Omental fat pad (tissue), 3 donors: ENCODE measurements at regions not wholly inside any gene's neighbourhood (a gene's known extent, or its start where the extent isn't known, plus 50 kb on each side); places are given as distances from the start of the nearest gene placed in this dataset.

Experiments
- ATAC-seq: fragments of 150-250 bp; one replicate; pipeline ENCODE4 v1.9.1; 2016; ENCODE audit warnings: mild to moderate bottlenecking, moderate library complexity; ENCODE audit not compliant: low FRiP score
- DNase-seq: peaks from one replicate; pipeline ENCODE4 v3.0.0-alpha.2; 2019; ENCODE audit warnings: low spot score
- CTCF ChIP-seq, 3 donors: fragments of 450-650 bp; IDR thresholded peaks; one replicate each; pipeline ENCODE4 v1.5.1; 2016 to 2017; ENCODE audit warnings: antibody characterized with exemption in 3 of 3, mild to moderate bottlenecking in 3 of 3, moderate library complexity in 2 of 3

- ATAC-seq: no peak
- DNase-seq: no peak
- no peak for TF ChIP-seq CTCF (IDR thresholded peaks at IDR 0.05)
These were observed 721.0 kb downstream of the OTOL1 start for GRCh38 chr3:162217647-162218046.

DNA sequence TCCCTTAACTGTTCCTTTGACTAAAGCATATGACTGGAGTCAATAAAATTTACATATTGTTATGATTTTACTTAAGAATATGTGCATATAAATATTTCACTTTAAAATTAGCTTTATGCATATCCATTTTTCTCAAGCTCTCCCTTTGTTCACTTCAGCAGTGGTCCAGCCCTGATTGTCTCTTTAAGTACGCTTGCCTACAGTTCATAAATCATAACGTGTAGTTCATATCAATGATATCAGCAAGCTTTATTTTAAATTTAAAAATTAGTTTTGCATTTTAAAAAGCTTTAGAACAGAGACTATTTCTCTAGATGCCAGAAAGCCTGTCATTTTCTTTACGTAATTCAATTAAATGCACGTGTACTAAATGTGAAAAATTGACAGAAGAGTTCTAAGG is 721.9 kb downstream of the OTOL1 start:
- ATAC-seq (no peak), DNase-seq (no peak)
- TF ChIP-seq CTCF (IDR thresholded peaks at IDR 0.05): no peak

DNA sequence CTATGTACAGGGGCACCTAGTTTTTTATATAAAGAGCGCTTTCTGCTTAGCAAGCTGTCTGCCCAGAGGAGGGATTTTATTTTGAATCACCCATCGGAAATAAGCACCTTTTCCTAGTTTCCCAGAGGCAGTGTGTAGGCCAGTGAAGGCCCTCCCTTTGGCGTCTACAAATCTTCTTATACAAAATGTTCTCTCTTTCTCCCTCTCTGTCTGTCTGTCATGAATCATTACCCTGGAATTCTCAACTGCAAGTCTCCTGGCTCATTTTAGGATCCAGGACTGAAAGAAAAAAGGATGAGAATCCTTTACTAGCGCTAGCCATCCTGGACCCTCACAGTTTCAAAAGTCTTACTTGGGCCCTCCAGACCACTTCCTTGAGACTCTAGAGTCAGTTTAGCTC is 728.1 kb downstream of the OTOL1 start:
- TF ChIP-seq CTCF (IDR thresholded peaks at IDR 0.05): no peak
- DNase-seq (no peak), ATAC-seq (peak; percentile 48)

GRCh38 chr3:162236949-162237348 is 740.3 kb downstream of the OTOL1 start:
- DNase-seq: no peak
- ATAC-seq: no peak
- no peak for TF ChIP-seq CTCF (IDR thresholded peaks at IDR 0.05)

- no peak for ATAC-seq
- no peak for TF ChIP-seq CTCF (IDR thresholded peaks at IDR 0.05)
- no peak for DNase-seq
These were observed 754.2 kb downstream of the OTOL1 start for GRCh38 chr3:162250782-162251181.

DNA sequence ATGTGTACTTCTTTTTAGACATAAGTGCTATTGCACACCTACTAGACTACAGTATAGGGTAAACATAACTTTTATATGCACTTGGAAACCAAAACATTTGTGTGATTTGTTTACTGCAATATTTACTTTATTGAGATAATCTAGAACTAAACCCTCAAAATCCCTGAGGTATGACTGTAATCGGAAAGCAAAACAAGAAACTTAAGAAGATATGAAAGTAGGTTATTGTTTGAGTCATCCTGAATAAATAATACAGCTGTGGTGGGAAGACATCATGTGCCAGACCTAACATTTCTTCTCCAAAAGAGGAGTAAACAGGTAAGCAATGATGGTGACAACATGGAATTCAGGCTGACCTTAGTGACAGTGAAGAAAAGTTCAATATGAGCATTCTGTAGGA is 765.5 kb downstream of the OTOL1 start:
- no peak for TF ChIP-seq CTCF (IDR thresholded peaks at IDR 0.05)
- no peak for ATAC-seq
- no peak for DNase-seq

GRCh38 chr3:162263596-162263995 is 767.0 kb downstream of the OTOL1 start:
- DNase-seq (no peak), ATAC-seq (no peak)
- TF ChIP-seq CTCF (IDR thresholded peaks at IDR 0.05): no peak
